IMR-90 (cell line): ENCODE measurements at regions not wholly inside any gene's neighbourhood (a gene's known extent, or its start where the extent isn't known, plus 50 kb on each side); places are given as distances from the start of the nearest gene placed in this dataset.

ENCODE experiments used
- ATAC-seq: fragments of 200-7000 bp; cut with Tn5 transposase; 2 replicates; pipeline ENCODE4 v1.9.1; 2020; ENCODE audit warnings: low read depth, mild to moderate bottlenecking, moderate library complexity
- BruUV-seq: library from RNA; stranded (reverse); fragments of 400-500 nt; replicated peaks from 2 replicates; lab custom pipeline; 2021; lab: Mats Ljungman, UMichigan
- CTCF ChIA-PET: fragments of 300-600 bp; formaldehyde crosslinking; extraction: SDS; loops from one replicate; lab custom pipeline; 2021; ENCODE audit warnings: antibody characterized with exemption; lab: Yijun Ruan, JAX
- POLR2A ChIA-PET: fragments of 300-600 bp; sonication (Branson Sonifier 250); formaldehyde crosslinking; loops from one replicate; lab custom pipeline; 2022; ENCODE audit warnings: antibody characterized with exemption; ENCODE audit not compliant: unreplicated experiment; lab: Charles Lee
- DNase-seq: peaks from one replicate; pipeline ENCODE4 v3.0.0; 2013
- H2AFZ ChIP-seq: replicated peaks from 2 replicates; pipeline ENCODE3; 2013; ENCODE audit warnings: low read length, mild to moderate bottlenecking; ENCODE audit not compliant: poor library complexity
- H2AK5ac ChIP-seq: 2 replicates; pipeline ENCODE4 v1.6.1; 2013; ENCODE audit warnings: low read depth, low read length, inconsistent platforms
- H2AK9ac ChIP-seq: replicated peaks from 2 replicates; pipeline ENCODE3; 2013; ENCODE audit warnings: mild to moderate bottlenecking, low read depth, low read length, moderate library complexity; ENCODE audit not compliant: poor library complexity
- H2BK120ac ChIP-seq: 2 replicates; pipeline ENCODE4 v1.6.1; 2013; ENCODE audit warnings: low read depth, low read length, inconsistent platforms
- H2BK15ac ChIP-seq: 3 replicates; pipeline ENCODE4 v1.6.1; 2013; ENCODE audit warnings: low read depth, low read length, inconsistent platforms
- H2BK20ac ChIP-seq: 2 replicates; pipeline ENCODE4 v1.6.1; 2013; ENCODE audit warnings: low read depth, mild to moderate bottlenecking, inconsistent platforms, low read length, moderate library complexity
- H2BK5ac ChIP-seq: 2 replicates; pipeline ENCODE4 v1.6.1; 2013; ENCODE audit warnings: mild to moderate bottlenecking, low read depth, low read length, inconsistent platforms; ENCODE audit not compliant: poor library complexity, severe bottlenecking
- H3K14ac ChIP-seq: replicated peaks from 2 replicates; pipeline ENCODE4 v1.6.1; 2013; ENCODE audit warnings: low read depth, low read length, inconsistent platforms
- H3K18ac ChIP-seq: 2 replicates; pipeline ENCODE4 v1.6.1; 2013; ENCODE audit warnings: low read depth, low read length, control low read depth
- H3K23ac ChIP-seq: 2 replicates; pipeline ENCODE4 v1.6.1; 2013; ENCODE audit warnings: low read depth, low read length, inconsistent platforms
- H3K27ac ChIP-seq: 2 replicates; pipeline ENCODE4 v1.5.1; 2013; ENCODE audit warnings: mild to moderate bottlenecking, control low read depth, low read length; ENCODE audit not compliant: insufficient read depth
- H3K27me3 ChIP-seq: 2 replicates; pipeline ENCODE4 v1.6.1; 2013; ENCODE audit warnings: low read length; ENCODE audit not compliant: control insufficient read depth, insufficient read depth
- H3K36me3 ChIP-seq: 2 replicates; pipeline ENCODE4 v1.6.1; 2013; ENCODE audit warnings: low read length, mixed read lengths; ENCODE audit not compliant: control insufficient read depth, insufficient read depth
- H3K4ac ChIP-seq: 2 replicates; pipeline ENCODE4 v1.6.1; 2013; ENCODE audit warnings: low read depth, low read length, inconsistent platforms
- H3K4me1 ChIP-seq: 2 replicates; pipeline ENCODE4 v1.6.1; 2013; ENCODE audit warnings: low read length, mixed read lengths; ENCODE audit not compliant: control insufficient read depth, insufficient read depth
- H3K4me2 ChIP-seq: 2 replicates; pipeline ENCODE4 v1.6.1; 2013; ENCODE audit warnings: low read depth, mild to moderate bottlenecking, control low read depth, low read length, moderate library complexity
- H3K4me3 ChIP-seq: 2 replicates; pipeline ENCODE4 v1.5.1; 2013; ENCODE audit warnings: low read depth, mild to moderate bottlenecking, control low read depth, low read length, moderate library complexity; ENCODE audit not compliant: insufficient read depth
- H3K56ac ChIP-seq: 2 replicates; pipeline ENCODE4 v1.6.1; 2013; ENCODE audit warnings: low read length, inconsistent platforms; ENCODE audit not compliant: insufficient read depth; ENCODE audit errors: extremely low read depth
- H3K79me1 ChIP-seq, 2 experiments: 2 replicates each; pipeline ENCODE4 v1.6.1; 2013; ENCODE audit warnings: low read length in 2 of 2, inconsistent platforms in 1 of 2, low read depth in 1 of 2
- H3K9ac ChIP-seq: 2 replicates; pipeline ENCODE4 v1.6.1; 2013; ENCODE audit warnings: low read depth, low read length, control low read depth
- H3K9me1 ChIP-seq: 2 replicates; pipeline ENCODE4 v1.6.1; 2013; ENCODE audit warnings: low read length, inconsistent platforms; ENCODE audit not compliant: insufficient read depth
- H3K9me3 ChIP-seq: 2 replicates; pipeline ENCODE4 v1.6.1; 2013; ENCODE audit warnings: low read length; ENCODE audit not compliant: control insufficient read depth, insufficient read depth
- H4K20me1 ChIP-seq: 2 replicates; pipeline ENCODE4 v1.6.1; 2013; ENCODE audit warnings: low read length, inconsistent platforms; ENCODE audit not compliant: insufficient read depth
- H4K5ac ChIP-seq: 2 replicates; pipeline ENCODE4 v1.6.1; 2013; ENCODE audit warnings: mild to moderate bottlenecking, low read depth, low read length, control low read depth
- H4K8ac ChIP-seq, 2 experiments: 2 replicates each; pipeline ENCODE4 v1.6.1; 2013; ENCODE audit warnings: low read depth in 2 of 2, low read length in 2 of 2, control low read depth in 1 of 2, inconsistent platforms in 1 of 2
- H4K91ac ChIP-seq: 2 replicates; pipeline ENCODE4 v1.6.1; 2013; ENCODE audit warnings: low read depth, low read length, inconsistent platforms; ENCODE audit not compliant: insufficient read depth
- BHLHE40 ChIP-seq: fragments of 150-350 bp; IDR thresholded peaks from 2 replicates; pipeline ENCODE4 v1.6.1; 2016; ENCODE audit warnings: mild to moderate bottlenecking, low read depth, low read length
- CEBPB ChIP-seq: IDR thresholded peaks from 2 replicates; pipeline ENCODE4 v1.6.1; 2012; ENCODE audit warnings: low read depth, low read length, improper control_type of control experiment
- CHD1 ChIP-seq: IDR thresholded peaks from 2 replicates; pipeline ENCODE4 v1.6.1; 2012; ENCODE audit warnings: low read depth, low read length, improper control_type of control experiment
- ELK1 ChIP-seq: fragments of 150-350 bp; IDR thresholded peaks from 2 replicates; pipeline ENCODE4 v1.6.1; 2016; ENCODE audit warnings: low read depth, mild to moderate bottlenecking, low read length, moderate library complexity, borderline replicate concordance
- FOS ChIP-seq: fragments of 150-350 bp; IDR thresholded peaks from 2 replicates; pipeline ENCODE4 v1.6.1; 2016; ENCODE audit warnings: low read depth, low read length
- MAFK ChIP-seq: IDR thresholded peaks from 2 replicates; pipeline ENCODE4 v1.6.1; 2012; ENCODE audit warnings: low read depth, low read length, improper control_type of control experiment
- MAZ ChIP-seq: IDR thresholded peaks from 2 replicates; pipeline ENCODE4 v1.6.1; 2012; ENCODE audit warnings: low read depth, mild to moderate bottlenecking, low read length, improper control_type of control experiment, moderate library complexity, borderline replicate concordance
- MXI1 ChIP-seq: IDR thresholded peaks from 2 replicates; pipeline ENCODE4 v1.6.1; 2012; ENCODE audit warnings: low read depth, mild to moderate bottlenecking, low read length, moderate library complexity, borderline replicate concordance
- NFE2L2 ChIP-seq: fragments of 150-350 bp; IDR thresholded peaks from 2 replicates; pipeline ENCODE4 v1.6.1; 2016; ENCODE audit warnings: low read depth, mild to moderate bottlenecking, low read length
- POLR2A ChIP-seq: IDR thresholded peaks from 2 replicates; pipeline ENCODE4 v1.6.1; 2012; ENCODE audit warnings: mild to moderate bottlenecking, low read depth, low read length
- RAD21 ChIP-seq: IDR thresholded peaks from 2 replicates; pipeline ENCODE4 v1.6.1; 2012; ENCODE audit warnings: low read length, improper control_type of control experiment
- RCOR1 ChIP-seq: IDR thresholded peaks from 2 replicates; pipeline ENCODE4 v1.6.1; 2012; ENCODE audit warnings: mild to moderate bottlenecking, low read length, improper control_type of control experiment; ENCODE audit not compliant: insufficient replicate concordance
- RFX5 ChIP-seq: IDR thresholded peaks from 2 replicates; pipeline ENCODE4 v1.8.0; 2012; ENCODE audit warnings: low read depth, mild to moderate bottlenecking, low read length, moderate library complexity
- SMC3 ChIP-seq: fragments of 150-350 bp; IDR thresholded peaks from 2 replicates; pipeline ENCODE4 v1.6.1; 2016; ENCODE audit warnings: low read depth, mild to moderate bottlenecking, antibody characterized with exemption, low read length, moderate library complexity
- WGBS, 2 experiments: methylation state at CpG; one replicate each; pipeline versions ENCODE4 v1.1.5 to v1.1.7; 2013; ENCODE audit warnings: missing lambda C conversion rate in 2 of 2; ENCODE audit not compliant: insufficient read length in 1 of 2; ENCODE audit errors: extremely low coverage in 2 of 2; 5-methylcytosine and 5-hydroxymethylcytosine counted together
- dilution Hi-C: fragments of 300-500 bp; cut with HindIII; formaldehyde crosslinking; loops from one replicate; pipeline ENCODE4 v1.14.3; 2018; ENCODE audit warnings: low sequenced_read_pairs; ENCODE audit not compliant: unreplicated experiment
- in situ Hi-C: fragments of 300-500 bp; cut with MboI; formaldehyde crosslinking; loops from 3 replicates; pipeline ENCODE4 v1.14.3; 2019; ENCODE audit warnings: low sequenced_read_pairs, inconsistent platforms, mixed read lengths
- intact Hi-C: fragments of 100-400 bp; cut with micrococcal nuclease; formaldehyde crosslinking; loops from 2 replicates; pipeline ENCODE4 v1.10.0; 2022
- TF ChIP-seq, protein P1 (sequence below): fragments of 150-350 bp; IDR thresholded peaks from 2 replicates; pipeline ENCODE4 v1.6.1; 2017; ENCODE audit warnings: mild to moderate bottlenecking, antibody characterized with exemption, low read length, low read depth
- TF ChIP-seq, protein P2 (sequence below): conservative IDR thresholded peaks from 2 replicates; pipeline ENCODE4 v1.5.1; 2012; ENCODE audit warnings: mild to moderate bottlenecking, low read depth, low read length, improper control_type of control experiment

- H3K4me2 ChIP-seq = no peak overlapping the region
- no peak overlapping the region for H3K4me3 ChIP-seq
- ChIA-PET CTCF (no interaction called here), POLR2A (no interaction called here)
- H2BK120ac ChIP-seq = no peak overlapping the region
- no peak overlapping the region for H2AFZ ChIP-seq
- no peaks in the 10 kb centered on the region for H3K9me1 ChIP-seq
- WGBS, 2 experiments = no CpG with 5 or more reads among the region's 9 CpGs
- dilution Hi-C loops (no loop called here), in situ Hi-C loops (no loop called here), intact Hi-C loops (no loop called here)
- no peaks in the 10 kb centered on the region for H4K20me1 ChIP-seq
- H3K79me1 ChIP-seq = no peaks in the 10 kb centered on the region
- no peak overlapping the region for H2AK5ac ChIP-seq
- no peak overlapping the region for H4K91ac ChIP-seq
- no peak overlapping the region for H2BK15ac ChIP-seq
- H4K5ac ChIP-seq = no peak overlapping the region
- no peak overlapping the region for H2AK9ac ChIP-seq
- no peak overlapping the region for H2BK20ac ChIP-seq
- ATAC-seq (no peak), DNase-seq (no peak)
- peaks cover 18% of the 10 kb centered on the region for H3K9me3 ChIP-seq
- H3K18ac ChIP-seq = no peak overlapping the region
- no peak overlapping the region for H3K14ac ChIP-seq
- no peak overlapping the region for H3K27ac ChIP-seq
- no TSS peak for BruUV-seq
- no peaks in the 10 kb centered on the region for H3K36me3 ChIP-seq
- H3K23ac ChIP-seq = no peak overlapping the region
- no peak overlapping the region for H3K56ac ChIP-seq
- H2BK5ac ChIP-seq = no peak overlapping the region
- H3K27me3 ChIP-seq = no peaks in the 10 kb centered on the region
- H3K4me1 ChIP-seq = no peaks in the 10 kb centered on the region
- no peak overlapping the region for H3K4ac ChIP-seq
- H4K8ac ChIP-seq = no peak overlapping the region
- no peak overlapping the region for H3K9ac ChIP-seq
- no peak for TF ChIP-seq MAZ
- no peak for TF ChIP-seq RCOR1
- no peak for TF ChIP-seq SMC3
- TF ChIP-seq, protein P1, sequence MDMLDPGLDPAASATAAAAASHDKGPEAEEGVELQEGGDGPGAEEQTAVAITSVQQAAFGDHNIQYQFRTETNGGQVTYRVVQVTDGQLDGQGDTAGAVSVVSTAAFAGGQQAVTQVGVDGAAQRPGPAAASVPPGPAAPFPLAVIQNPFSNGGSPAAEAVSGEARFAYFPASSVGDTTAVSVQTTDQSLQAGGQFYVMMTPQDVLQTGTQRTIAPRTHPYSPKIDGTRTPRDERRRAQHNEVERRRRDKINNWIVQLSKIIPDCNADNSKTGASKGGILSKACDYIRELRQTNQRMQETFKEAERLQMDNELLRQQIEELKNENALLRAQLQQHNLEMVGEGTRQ = no peak
- no peak for TF ChIP-seq NFE2L2
- TF ChIP-seq BHLHE40 = no peak
- TF ChIP-seq CHD1 = no peak
- TF ChIP-seq, protein P2, sequence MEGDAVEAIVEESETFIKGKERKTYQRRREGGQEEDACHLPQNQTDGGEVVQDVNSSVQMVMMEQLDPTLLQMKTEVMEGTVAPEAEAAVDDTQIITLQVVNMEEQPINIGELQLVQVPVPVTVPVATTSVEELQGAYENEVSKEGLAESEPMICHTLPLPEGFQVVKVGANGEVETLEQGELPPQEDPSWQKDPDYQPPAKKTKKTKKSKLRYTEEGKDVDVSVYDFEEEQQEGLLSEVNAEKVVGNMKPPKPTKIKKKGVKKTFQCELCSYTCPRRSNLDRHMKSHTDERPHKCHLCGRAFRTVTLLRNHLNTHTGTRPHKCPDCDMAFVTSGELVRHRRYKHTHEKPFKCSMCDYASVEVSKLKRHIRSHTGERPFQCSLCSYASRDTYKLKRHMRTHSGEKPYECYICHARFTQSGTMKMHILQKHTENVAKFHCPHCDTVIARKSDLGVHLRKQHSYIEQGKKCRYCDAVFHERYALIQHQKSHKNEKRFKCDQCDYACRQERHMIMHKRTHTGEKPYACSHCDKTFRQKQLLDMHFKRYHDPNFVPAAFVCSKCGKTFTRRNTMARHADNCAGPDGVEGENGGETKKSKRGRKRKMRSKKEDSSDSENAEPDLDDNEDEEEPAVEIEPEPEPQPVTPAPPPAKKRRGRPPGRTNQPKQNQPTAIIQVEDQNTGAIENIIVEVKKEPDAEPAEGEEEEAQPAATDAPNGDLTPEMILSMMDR = no peak
- TF ChIP-seq POLR2A = no peak
- no peak for TF ChIP-seq MXI1
- no peak for TF ChIP-seq ELK1
- no peak for TF ChIP-seq FOS
- TF ChIP-seq RAD21 = no peak
- no peak for TF ChIP-seq RFX5
- TF ChIP-seq CEBPB = no peak
- no peak for TF ChIP-seq MAFK
These were observed 437.1 kb downstream of the DCDC2C start for GRCh38 chr2:4140281-4140970.
